ENCODE measurements at regions not wholly inside any gene's neighbourhood (a gene's known extent, or its start where the extent isn't known, plus 50 kb on each side); places are given as distances from the start of the nearest gene placed in this dataset.

DNA sequence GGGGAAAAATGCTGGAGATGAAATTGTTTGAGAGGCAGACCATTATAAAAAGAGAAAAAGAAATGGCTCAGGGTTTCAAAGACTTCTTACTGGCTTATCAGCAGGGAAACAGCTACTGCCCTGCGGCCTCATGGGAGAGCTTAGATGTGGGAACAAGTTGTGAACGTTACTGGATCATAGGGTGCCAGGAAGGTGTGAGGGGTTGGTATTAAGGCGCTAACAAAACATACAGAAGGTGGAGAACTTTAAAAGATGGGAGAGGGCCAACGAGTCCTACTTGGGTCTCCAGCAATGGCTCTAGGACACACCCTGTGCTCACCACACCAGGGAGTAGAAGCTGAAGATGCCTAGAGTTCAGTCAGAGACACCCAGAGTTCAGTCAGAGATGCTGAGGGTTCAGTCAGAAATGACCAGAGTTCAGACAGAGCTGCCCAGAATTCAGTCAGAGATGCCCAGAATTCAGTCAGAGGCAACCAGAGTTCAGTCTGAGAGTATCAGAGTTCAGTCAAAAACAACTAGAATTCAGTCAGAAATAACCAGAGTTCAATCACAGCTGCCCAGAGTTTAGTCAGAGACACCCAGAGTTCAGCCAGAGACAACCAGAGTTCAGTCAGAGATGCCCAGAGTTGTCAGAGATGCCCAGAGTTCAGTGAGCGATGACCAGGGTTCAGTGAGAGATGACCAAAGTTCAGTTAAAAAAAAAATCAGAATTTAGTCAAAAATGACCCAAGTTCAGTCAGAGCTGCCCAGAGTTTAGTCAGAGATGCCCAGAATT is 1103.6 kb downstream of the BCL11B start:
- H3K9me3 ChIP-seq (ENCODE audit: control insufficient read depth in 3 of 3, low read length in 3 of 3): no peaks in the 10 kb centered on the region
- H3K4me1 ChIP-seq (ENCODE audit: control insufficient read depth in 3 of 3, insufficient read depth in 3 of 3, low read length in 3 of 3): no peaks in the 10 kb centered on the region
- no peak overlapping the region for H3K27ac ChIP-seq (ENCODE audit: low read depth, low read length)
- H3K36me3 ChIP-seq (ENCODE audit: control insufficient read depth in 3 of 3, insufficient read depth in 3 of 3, low read length in 3 of 3): no peaks in the 10 kb centered on the region
- peaks cover 5 to 25% (median 20%) of the 10 kb centered on the region in 3 donors for H3K27me3 ChIP-seq (ENCODE audit: control insufficient read depth in 3 of 3, insufficient read depth in 3 of 3, low read length in 3 of 3)
- no peak overlapping the region for H3K9ac ChIP-seq (ENCODE audit: low read depth in 1 of 3, low read length in 3 of 3)
- H3K4me3 ChIP-seq (ENCODE audit: low read length in 3 of 3): no peak overlapping the region

DNA sequence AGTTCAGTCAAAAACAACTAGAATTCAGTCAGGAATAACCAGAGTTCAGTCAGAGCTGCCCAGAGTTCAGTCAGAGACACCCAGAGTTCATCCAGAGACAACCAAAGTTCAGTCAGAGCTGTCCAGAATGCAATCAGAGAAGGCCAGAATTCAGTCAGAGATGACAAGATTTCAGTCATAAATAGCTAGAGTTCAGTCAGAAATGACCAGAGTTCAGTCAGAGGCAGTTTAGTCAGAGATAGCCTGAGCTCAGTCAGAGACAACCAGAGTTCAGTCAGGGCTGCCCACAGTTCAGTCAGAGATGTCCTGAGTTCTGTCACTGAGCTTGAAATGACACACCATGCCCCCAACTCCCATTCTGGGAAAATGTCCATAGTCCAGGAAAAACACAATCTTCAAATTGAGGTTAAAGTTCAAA is 1102.8 kb downstream of the BCL11B start:
- Histone ChIP-seq H3K9me3 (ENCODE audit: control insufficient read depth in 3 of 3, low read length in 3 of 3) (no peaks in the 10 kb centered on the region), H3K4me1 (ENCODE audit: control insufficient read depth in 3 of 3, insufficient read depth in 3 of 3, low read length in 3 of 3) (no peaks in the 10 kb centered on the region), H3K27ac (ENCODE audit: low read depth, low read length) (no peak overlapping the region), H3K27me3 (ENCODE audit: control insufficient read depth in 3 of 3, insufficient read depth in 3 of 3, low read length in 3 of 3) (peaks cover 4 to 21% (median 15%) of the 10 kb centered on the region in 3 donors), H3K9ac (ENCODE audit: low read depth in 1 of 3, low read length in 3 of 3) (no peak overlapping the region), H3K36me3 (ENCODE audit: control insufficient read depth in 3 of 3, insufficient read depth in 3 of 3, low read length in 3 of 3) (no peaks in the 10 kb centered on the region), H3K4me3 (ENCODE audit: low read length in 3 of 3) (no peak overlapping the region)

DNA sequence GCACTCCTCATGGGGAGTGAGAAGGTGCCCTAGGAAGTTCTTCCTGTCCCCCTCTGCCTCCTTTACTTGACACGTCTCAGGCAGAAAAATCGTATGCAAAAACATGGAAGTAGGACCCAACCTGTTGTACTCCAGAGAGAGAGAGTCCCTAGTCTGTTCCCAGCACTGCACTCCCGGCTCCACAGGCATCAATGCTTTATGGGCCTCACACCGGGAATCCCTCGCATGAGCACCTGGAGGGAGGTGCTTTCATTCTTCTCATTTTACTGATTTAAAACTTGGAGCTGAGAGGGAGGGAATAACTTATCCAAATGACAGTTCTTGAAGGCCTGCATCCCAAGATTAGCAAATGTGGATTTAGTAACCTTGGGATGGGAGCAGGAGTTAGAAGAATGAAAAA is 1101.4 kb downstream of the BCL11B start:
- Histone ChIP-seq H3K27ac (ENCODE audit: low read depth, low read length) (no peak overlapping the region), H3K4me3 (ENCODE audit: low read length in 3 of 3) (no peak overlapping the region), H3K27me3 (ENCODE audit: control insufficient read depth in 3 of 3, insufficient read depth in 3 of 3, low read length in 3 of 3) (peaks cover 0 to 21% (median 14%) of the 10 kb centered on the region in 3 donors), H3K4me1 (ENCODE audit: control insufficient read depth in 3 of 3, insufficient read depth in 3 of 3, low read length in 3 of 3) (no peaks in the 10 kb centered on the region), H3K36me3 (ENCODE audit: control insufficient read depth in 3 of 3, insufficient read depth in 3 of 3, low read length in 3 of 3) (no peaks in the 10 kb centered on the region), H3K9ac (ENCODE audit: low read depth in 1 of 3, low read length in 3 of 3) (no peak overlapping the region), H3K9me3 (ENCODE audit: control insufficient read depth in 3 of 3, low read length in 3 of 3) (no peaks in the 10 kb centered on the region)

DNA sequence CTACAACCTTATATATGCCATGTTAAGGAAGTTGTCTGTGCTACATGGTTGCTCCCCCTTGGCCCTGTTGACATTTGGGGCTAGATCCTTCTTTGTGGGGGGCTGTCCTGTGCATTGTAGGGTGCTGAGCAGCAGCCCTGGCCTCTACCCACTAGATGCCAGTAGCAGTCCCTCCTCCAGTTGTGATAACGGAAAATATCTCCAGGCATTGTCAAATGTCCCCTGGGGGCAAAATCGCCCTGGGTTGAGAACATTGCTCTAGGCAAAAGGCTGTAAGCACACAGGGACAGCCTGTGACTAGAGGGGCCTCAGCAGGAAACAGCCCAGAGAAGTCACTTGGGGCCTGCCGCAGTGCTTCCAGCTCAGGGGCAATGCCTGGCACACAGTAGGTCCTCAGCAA is 1100.3 kb downstream of the BCL11B start:
- H3K27ac ChIP-seq (ENCODE audit: low read depth, low read length): no peak overlapping the region
- H3K36me3 ChIP-seq (ENCODE audit: control insufficient read depth in 3 of 3, insufficient read depth in 3 of 3, low read length in 3 of 3): no peaks in the 10 kb centered on the region
- peaks cover 0 to 14% (median 7%) of the 10 kb centered on the region in 3 donors for H3K27me3 ChIP-seq (ENCODE audit: control insufficient read depth in 3 of 3, insufficient read depth in 3 of 3, low read length in 3 of 3)
- H3K4me1 ChIP-seq (ENCODE audit: control insufficient read depth in 3 of 3, insufficient read depth in 3 of 3, low read length in 3 of 3): no peaks in the 10 kb centered on the region
- no peaks in the 10 kb centered on the region for H3K9me3 ChIP-seq (ENCODE audit: control insufficient read depth in 3 of 3, low read length in 3 of 3)
- no peak overlapping the region for H3K9ac ChIP-seq (ENCODE audit: low read depth in 1 of 3, low read length in 3 of 3)
- no peak overlapping the region for H3K4me3 ChIP-seq (ENCODE audit: low read length in 3 of 3)

DNA sequence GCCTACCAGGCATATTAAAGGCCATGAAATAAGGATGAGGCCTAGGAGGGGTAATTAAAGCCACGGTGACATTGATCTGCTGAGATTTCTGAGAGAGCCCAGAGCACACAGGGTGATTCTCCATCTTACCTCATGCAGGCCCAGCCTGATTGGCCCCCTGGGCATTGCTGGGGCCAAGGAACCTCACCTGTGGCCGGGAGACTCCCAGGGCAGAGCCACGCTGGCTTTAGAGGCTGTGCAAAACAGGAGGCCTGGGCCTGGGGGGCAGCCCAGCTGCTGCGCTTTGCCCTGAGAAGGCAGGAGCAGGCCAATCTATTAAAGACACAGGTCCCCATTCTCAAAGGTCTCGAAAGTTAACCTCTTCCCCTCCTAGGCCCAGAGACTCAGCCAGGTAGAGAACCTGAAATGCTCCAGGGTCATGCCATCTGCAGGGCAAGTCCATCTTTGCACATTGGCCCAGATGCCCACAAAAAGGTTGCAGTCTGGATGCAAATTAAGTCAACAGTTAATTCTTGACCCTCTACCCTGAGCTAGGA is 1099.7 kb downstream of the BCL11B start:
- Histone ChIP-seq H3K4me3 (ENCODE audit: low read length in 3 of 3) (no peak overlapping the region), H3K4me1 (ENCODE audit: control insufficient read depth in 3 of 3, insufficient read depth in 3 of 3, low read length in 3 of 3) (no peaks in the 10 kb centered on the region), H3K9me3 (ENCODE audit: control insufficient read depth in 3 of 3, low read length in 3 of 3) (no peaks in the 10 kb centered on the region), H3K36me3 (ENCODE audit: control insufficient read depth in 3 of 3, insufficient read depth in 3 of 3, low read length in 3 of 3) (no peaks in the 10 kb centered on the region), H3K9ac (ENCODE audit: low read depth in 1 of 3, low read length in 3 of 3) (no peak overlapping the region), H3K27ac (ENCODE audit: low read depth, low read length) (no peak overlapping the region), H3K27me3 (ENCODE audit: control insufficient read depth in 3 of 3, insufficient read depth in 3 of 3, low read length in 3 of 3) (peaks cover 0 to 8% (median under 1%) of the 10 kb centered on the region in 3 donors)

DNA sequence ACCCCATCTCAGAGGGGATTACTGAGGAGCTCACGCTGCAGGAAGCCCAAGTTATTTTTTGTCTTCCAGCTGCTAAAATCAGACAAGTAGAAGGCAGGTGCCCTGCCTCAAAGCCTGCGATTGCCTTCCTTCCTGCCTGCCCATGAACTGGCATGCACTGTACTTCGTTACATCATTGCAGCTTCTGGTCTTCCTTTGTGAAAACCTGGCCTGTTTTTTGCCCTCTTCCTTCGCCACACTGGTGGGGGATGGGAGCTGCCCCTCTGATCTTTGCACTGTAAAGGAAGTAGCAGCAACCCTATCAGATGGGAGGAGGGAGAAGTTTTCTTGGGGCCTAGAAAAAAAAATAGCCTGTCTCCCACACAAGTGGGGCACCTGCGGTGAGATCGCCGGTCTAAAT is 1098.7 kb downstream of the BCL11B start:
- H3K27ac ChIP-seq (ENCODE audit: low read depth, low read length): no peak overlapping the region
- H3K27me3 ChIP-seq (ENCODE audit: control insufficient read depth in 3 of 3, insufficient read depth in 3 of 3, low read length in 3 of 3): peaks cover 0 to under 1% (median 0%) of the 10 kb centered on the region in 3 donors
- no peak overlapping the region for H3K4me3 ChIP-seq (ENCODE audit: low read length in 3 of 3)
- no peaks in the 10 kb centered on the region for H3K9me3 ChIP-seq (ENCODE audit: control insufficient read depth in 3 of 3, low read length in 3 of 3)
- H3K9ac ChIP-seq (ENCODE audit: low read depth in 1 of 3, low read length in 3 of 3): no peak overlapping the region
- no peaks in the 10 kb centered on the region for H3K4me1 ChIP-seq (ENCODE audit: control insufficient read depth in 3 of 3, insufficient read depth in 3 of 3, low read length in 3 of 3)
- H3K36me3 ChIP-seq (ENCODE audit: control insufficient read depth in 3 of 3, insufficient read depth in 3 of 3, low read length in 3 of 3): no peaks in the 10 kb centered on the region

DNA sequence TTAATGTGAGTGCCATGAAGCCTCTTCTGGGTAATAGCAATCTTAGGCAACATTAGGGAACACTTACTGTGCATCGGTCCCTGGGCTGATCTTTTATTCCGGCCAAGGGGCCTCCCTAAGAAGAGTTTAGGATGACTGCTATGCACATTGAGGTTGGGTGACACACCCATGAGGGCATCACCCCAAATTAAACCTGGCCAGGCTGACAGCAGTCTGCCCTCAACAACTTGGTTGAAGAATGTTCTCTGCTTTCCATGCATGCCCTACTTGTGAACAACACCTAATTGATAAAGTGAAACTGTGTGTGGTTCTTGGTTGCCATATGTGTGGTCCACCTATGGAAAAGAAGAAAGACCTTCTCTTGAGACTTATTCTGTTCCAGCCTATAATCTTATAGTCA is 1098.0 kb downstream of the BCL11B start:
- H3K27ac ChIP-seq (ENCODE audit: low read depth, low read length): no peak overlapping the region
- H3K4me1 ChIP-seq (ENCODE audit: control insufficient read depth in 3 of 3, insufficient read depth in 3 of 3, low read length in 3 of 3): no peaks in the 10 kb centered on the region
- no peak overlapping the region for H3K4me3 ChIP-seq (ENCODE audit: low read length in 3 of 3)
- H3K9ac ChIP-seq (ENCODE audit: low read depth in 1 of 3, low read length in 3 of 3): no peak overlapping the region
- no peaks in the 10 kb centered on the region for H3K36me3 ChIP-seq (ENCODE audit: control insufficient read depth in 3 of 3, insufficient read depth in 3 of 3, low read length in 3 of 3)
- no peaks in the 10 kb centered on the region for H3K27me3 ChIP-seq (ENCODE audit: control insufficient read depth in 3 of 3, insufficient read depth in 3 of 3, low read length in 3 of 3)
- H3K9me3 ChIP-seq (ENCODE audit: control insufficient read depth in 3 of 3, low read length in 3 of 3): no peaks in the 10 kb centered on the region

DNA sequence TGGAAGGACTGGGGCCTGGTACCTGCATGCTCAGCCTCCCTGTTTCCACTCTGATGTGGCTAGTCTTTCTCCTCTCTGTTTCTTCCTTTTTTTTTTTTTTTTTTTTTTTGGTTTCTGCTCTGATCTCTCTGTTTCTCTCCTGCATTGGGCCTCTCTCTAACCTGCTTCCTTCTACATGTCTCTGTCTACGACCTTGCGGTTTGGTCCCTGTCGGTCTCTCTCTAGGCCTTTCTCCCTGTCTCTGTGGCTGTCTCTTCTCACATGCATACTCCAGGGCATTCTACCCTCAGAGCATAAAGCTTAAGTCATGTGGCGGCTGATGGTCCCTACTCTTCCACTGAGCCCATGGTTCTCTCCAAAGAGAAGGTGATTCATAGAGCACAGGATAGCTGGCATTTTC is 1096.6 kb downstream of the BCL11B start:
- H3K27ac ChIP-seq (ENCODE audit: low read depth, low read length): no peak overlapping the region

DNA sequence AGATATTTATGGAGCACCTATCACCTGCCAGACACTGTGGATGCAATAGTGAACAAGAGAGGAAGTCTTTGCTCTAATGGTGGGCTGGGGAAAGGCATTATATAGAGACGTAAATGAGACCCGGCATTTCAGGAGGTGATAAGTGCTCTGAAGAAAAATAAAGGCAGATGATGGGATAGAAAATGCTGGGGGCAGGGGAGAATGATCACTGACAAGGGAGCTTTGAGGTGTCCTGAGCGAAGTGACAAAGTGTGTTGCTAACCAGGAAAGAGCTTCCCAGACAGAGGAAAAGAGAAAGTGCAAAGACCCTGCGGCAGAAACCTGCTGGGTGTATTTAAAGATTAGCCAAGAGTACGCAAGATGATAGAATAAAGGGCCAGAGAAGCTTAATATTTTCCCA is 1096.1 kb downstream of the BCL11B start:
- no peaks in the 10 kb centered on the region for H3K27me3 ChIP-seq (ENCODE audit: control insufficient read depth in 3 of 3, insufficient read depth in 3 of 3, low read length in 3 of 3)
- no peaks in the 10 kb centered on the region for H3K9me3 ChIP-seq (ENCODE audit: control insufficient read depth in 3 of 3, low read length in 3 of 3)
- no peak overlapping the region for H3K4me3 ChIP-seq (ENCODE audit: low read length in 3 of 3)
- H3K4me1 ChIP-seq (ENCODE audit: control insufficient read depth in 3 of 3, insufficient read depth in 3 of 3, low read length in 3 of 3): no peaks in the 10 kb centered on the region
- no peak overlapping the region for H3K9ac ChIP-seq (ENCODE audit: low read depth in 1 of 3, low read length in 3 of 3)
- no peaks in the 10 kb centered on the region for H3K36me3 ChIP-seq (ENCODE audit: control insufficient read depth in 3 of 3, insufficient read depth in 3 of 3, low read length in 3 of 3)
- no peak overlapping the region for H3K27ac ChIP-seq (ENCODE audit: low read depth, low read length)

More for the DNA sequence above, 1096.6 kb downstream of the BCL11B start:
- H3K36me3 ChIP-seq (ENCODE audit: control insufficient read depth in 3 of 3, insufficient read depth in 3 of 3, low read length in 3 of 3): no peaks in the 10 kb centered on the region
- H3K9me3 ChIP-seq (ENCODE audit: control insufficient read depth in 3 of 3, low read length in 3 of 3): no peaks in the 10 kb centered on the region
- no peak overlapping the region for H3K4me3 ChIP-seq (ENCODE audit: low read length in 3 of 3)
- H3K9ac ChIP-seq (ENCODE audit: low read depth in 1 of 3, low read length in 3 of 3): no peak overlapping the region
- no peaks in the 10 kb centered on the region for H3K27me3 ChIP-seq (ENCODE audit: control insufficient read depth in 3 of 3, insufficient read depth in 3 of 3, low read length in 3 of 3)
- no peaks in the 10 kb centered on the region for H3K4me1 ChIP-seq (ENCODE audit: control insufficient read depth in 3 of 3, insufficient read depth in 3 of 3, low read length in 3 of 3)

DNA sequence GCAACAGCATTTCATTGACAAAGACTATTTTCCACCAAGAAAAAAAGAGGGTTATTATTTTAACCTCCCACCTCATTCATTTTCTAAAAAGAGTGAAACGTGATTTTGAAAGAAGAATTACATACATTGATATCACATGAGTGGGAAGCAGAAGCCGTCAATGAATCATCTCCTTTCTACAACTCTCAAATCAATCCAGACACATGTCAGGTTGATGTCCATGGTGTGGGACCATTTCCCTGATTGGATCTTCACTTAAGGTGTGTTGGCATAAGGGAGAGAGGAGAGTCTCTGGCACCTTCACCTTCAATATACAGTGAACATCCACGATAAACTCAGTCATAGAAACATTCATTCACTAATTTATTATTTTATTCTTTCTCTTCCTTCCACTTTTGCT is 1095.1 kb downstream of the BCL11B start:
- H3K27ac ChIP-seq (ENCODE audit: low read depth, low read length): no peak overlapping the region

More for the DNA sequence above, 1095.1 kb downstream of the BCL11B start:
- H3K9ac ChIP-seq (ENCODE audit: low read depth in 1 of 3, low read length in 3 of 3): no peak overlapping the region
- H3K36me3 ChIP-seq (ENCODE audit: control insufficient read depth in 3 of 3, insufficient read depth in 3 of 3, low read length in 3 of 3): no peaks in the 10 kb centered on the region
- no peak overlapping the region for H3K4me3 ChIP-seq (ENCODE audit: low read length in 3 of 3)
- no peaks in the 10 kb centered on the region for H3K4me1 ChIP-seq (ENCODE audit: control insufficient read depth in 3 of 3, insufficient read depth in 3 of 3, low read length in 3 of 3)
- H3K27me3 ChIP-seq (ENCODE audit: control insufficient read depth in 3 of 3, insufficient read depth in 3 of 3, low read length in 3 of 3): no peaks in the 10 kb centered on the region
- no peaks in the 10 kb centered on the region for H3K9me3 ChIP-seq (ENCODE audit: control insufficient read depth in 3 of 3, low read length in 3 of 3)

Measured in skeletal muscle tissue (tissue), 3 donors.